Heart left ventricle (tissue), 13 donors: ENCODE measurements at regions not wholly inside any gene's neighbourhood (a gene's known extent, or its start where the extent isn't known, plus 50 kb on each side); places are given as distances from the start of the nearest gene placed in this dataset.

Experiments used
- CTCF ChIP-seq, 12 donors: fragments of 200-600 bp; sonication (generic) in 4 of 12; IDR thresholded peaks; one replicate each; pipeline versions ENCODE4 v1.5.0 to v1.8.0; 2018 to 2022; ENCODE audit warnings: antibody characterized with exemption in 12 of 12, mild to moderate bottlenecking in 5 of 12
- POLR2A ChIP-seq, 2 donors: fragments of 450-650 bp; IDR thresholded peaks; one replicate each; pipeline ENCODE4 v1.6.1; 2017; ENCODE audit warnings: antibody characterized with exemption in 2 of 2, mild to moderate bottlenecking in 2 of 2, moderate library complexity in 2 of 2
- donor health status: ischemic (EF 13 %, LVEDD 7.1; RV severe dilation, severe dysfunction).
- donor health status: DM: no; HTN: yes; CAD: no.
- donor health status: DM: no; HTN: no; CAD: no.
- donor health status: ischemic (EF 25% LVEDD 6.9; RV normal size, moderate dysfunction).
- donor health status: ischemic (EF 25% LVEDD 5.7; RV mildly dilated, moderate dysfunction).
- donor health status: ischemic (EF 35%, LVEDD 5.7; RV mildly dilated, moderate dysfunction).
- donor health status: nonischemic (EF 11% LVEDD 7.7; RV severe dilation, severe dysfunction).
- donor health status: DM: yes; HTN: yes; CAD: no.
- donor health status: PGD.
- donor health status: ischemic (EF 29% LVEDD 5.4; RV normal size, mild dysfunction).
- donor health status: nonischemic (EF 23%, LVEDD 6.1; RV moderate dilation, normal function).

GRCh38 chr6:65999288-65999791, 292.3 kb upstream of the EYS start:
- TF ChIP-seq CTCF (IDR thresholded peaks at IDR 0.05) (no peak), POLR2A (IDR thresholded peaks at IDR 0.05) (no peak)
